OCI-M1 (cell line): ENCODE measurements at regions not wholly inside any gene's neighbourhood (a gene's known extent, or its start where the extent isn't known, plus 50 kb on each side); places are given as distances from the start of the nearest gene placed in this dataset.

Source experiments
- DNase-seq: peaks from one replicate; lab custom pipeline; 2025; lab: John Stamatoyannopoulos, UW

- no peak for DNase-seq
These were observed 151.4 kb upstream of the ETV3 start for GRCh38 chr1:157289424-157290105.

- DNase-seq = peak; percentile 72
These were observed 150.8 kb upstream of the ETV3 start for GRCh38 chr1:157288996-157289395.

DNA sequence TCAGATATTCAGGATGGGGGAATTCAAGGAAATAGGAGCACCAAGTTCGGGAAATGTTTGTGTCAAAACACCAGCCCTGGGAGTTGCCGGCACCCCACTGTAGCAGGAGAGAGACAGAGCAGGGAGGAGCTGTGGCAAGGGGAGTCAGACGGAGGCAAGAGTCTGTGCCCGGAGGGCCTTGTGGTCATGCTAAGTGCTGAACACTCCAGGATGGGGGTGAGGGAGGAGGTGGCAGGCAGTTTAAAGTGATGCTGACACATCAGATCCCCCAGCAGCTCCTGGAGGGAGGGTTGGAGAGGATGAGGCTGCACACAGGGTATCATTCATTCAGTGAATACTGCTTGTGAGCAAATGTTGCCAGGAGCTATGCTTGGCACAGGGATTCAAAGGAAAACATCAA, 150.3 kb upstream of the ETV3 start:
- no peak for DNase-seq

DNA sequence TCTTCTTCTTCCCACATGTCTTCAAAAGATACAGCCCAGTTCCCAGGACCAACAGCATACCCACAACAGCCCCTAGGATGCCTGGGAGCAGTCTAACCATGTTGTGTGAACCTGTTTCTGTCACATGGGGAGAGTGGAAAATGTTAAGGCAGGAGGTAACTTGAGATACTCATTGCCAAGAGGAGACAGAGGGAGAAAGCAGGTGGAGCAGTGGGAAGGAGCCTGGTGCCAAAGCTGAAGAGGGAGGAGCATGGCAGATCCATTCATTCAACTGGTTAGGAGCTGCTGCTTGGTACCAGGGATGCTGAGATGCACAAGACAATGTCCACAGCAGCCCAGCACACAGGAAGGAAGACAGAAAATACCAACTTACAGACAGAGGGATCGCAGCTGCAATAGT, 149.8 kb upstream of the ETV3 start:
- DNase-seq = no peak

DNA sequence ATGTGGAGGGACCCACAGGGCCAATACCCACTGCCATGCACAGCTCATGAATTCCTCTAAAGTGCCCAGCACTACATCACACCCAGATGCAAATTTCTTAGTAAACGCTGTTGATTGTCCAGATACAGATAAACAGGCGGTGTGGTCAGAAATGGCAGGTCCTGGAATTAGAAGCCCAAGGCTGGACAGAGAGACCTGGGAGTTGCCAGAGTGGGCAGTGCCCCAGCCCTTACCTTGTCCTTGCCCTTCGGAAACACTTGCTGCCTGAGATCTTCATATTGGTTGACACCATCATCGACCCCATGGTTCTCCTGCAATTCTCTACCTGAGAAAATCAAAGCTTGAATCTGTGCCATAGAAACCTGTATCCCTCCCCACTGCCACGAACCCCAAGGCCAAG, 149.3 kb upstream of the ETV3 start:
- no peak for DNase-seq

GRCh38 chr1:157286646-157287420, 148.6 kb upstream of the ETV3 start:
- DNase-seq = no peak

GRCh38 chr1:157286096-157286495, 147.9 kb upstream of the ETV3 start:
- DNase-seq = no peak

DNA sequence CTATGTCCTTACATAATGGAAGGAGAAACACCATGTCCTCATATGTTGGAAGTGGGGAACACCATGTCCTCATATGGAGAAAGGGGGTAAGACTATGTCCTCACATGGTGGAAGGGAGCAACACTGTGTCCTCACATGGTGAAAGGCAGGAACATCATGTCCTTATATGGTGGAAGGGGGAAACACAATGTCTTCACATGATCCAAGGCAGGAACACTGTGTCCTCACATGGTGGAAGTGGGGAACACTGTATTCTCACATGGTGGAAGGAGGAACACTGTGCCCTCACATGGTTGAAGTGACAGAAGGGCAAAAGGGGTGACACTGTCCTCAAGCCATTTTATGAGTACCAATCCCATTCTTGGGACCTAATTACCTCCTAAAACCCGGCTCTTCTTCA, 146.3 kb upstream of the ETV3 start:
- no peak for DNase-seq

- no peak for DNase-seq
These were observed 141.6 kb upstream of the ETV3 start for GRCh38 chr1:157279802-157280140.

GRCh38 chr1:157279138-157279801, 141.1 kb upstream of the ETV3 start:
- peak; percentile 76 for DNase-seq

DNA sequence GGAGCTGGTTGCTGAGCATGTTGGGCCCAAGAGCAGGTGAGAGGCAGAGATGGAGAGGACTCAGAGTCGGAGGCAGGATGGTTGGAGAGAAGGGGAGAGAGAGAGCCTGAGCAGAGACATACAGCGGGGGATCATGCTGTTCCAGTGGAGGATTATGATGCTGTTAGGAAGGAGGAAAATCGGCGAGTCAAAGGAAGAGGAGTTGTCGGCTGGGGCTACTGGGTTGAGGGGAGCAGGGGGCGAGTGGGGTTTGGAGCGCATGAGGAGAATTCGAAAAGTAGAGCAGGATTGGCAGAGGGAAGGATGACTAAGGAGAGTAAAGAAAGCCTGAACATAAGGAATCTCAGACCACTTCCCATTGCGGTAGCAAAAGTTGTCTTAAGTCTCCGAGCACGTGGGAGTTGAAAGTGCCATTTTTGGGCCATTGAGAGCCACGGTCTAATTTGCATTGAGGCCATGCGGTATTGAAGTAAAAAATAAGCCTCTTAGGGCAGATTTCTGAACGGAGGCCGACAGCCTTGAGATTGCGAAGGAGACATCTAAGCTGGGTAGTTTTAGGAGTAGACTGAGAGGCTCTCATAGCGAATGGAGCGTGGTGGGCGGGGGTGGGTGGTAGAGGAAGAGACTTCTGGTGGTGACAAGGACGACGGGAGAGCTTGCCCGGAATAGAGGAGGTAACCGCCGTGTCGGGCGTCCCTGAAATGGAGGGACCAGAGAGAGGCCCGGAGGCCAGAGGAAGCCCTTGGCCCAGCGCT, 140.4 kb upstream of the ETV3 start:
- no peak for DNase-seq

DNA sequence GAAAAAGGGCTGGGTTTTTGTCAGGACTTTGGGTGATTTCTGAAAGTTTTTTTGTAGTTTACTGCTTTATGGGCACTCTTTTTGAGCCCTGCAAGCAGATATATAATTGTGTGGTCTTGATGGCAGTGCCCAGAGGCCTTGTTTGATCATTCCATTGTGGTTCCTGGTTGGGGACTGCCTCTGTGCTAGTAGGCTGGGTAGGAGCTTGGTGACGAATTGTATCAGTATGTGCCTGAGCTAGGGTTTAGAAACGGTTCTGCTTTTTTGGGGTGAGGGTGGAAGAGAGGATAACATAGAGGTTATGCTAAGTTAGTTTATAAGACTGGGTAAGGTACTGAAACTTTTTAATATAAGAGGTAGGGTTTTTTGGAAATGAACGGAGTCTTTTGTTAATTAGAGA, 139.7 kb upstream of the ETV3 start:
- no peak for DNase-seq

GRCh38 chr1:157277281-157277680, 139.1 kb upstream of the ETV3 start:
- DNase-seq = no peak

DNA sequence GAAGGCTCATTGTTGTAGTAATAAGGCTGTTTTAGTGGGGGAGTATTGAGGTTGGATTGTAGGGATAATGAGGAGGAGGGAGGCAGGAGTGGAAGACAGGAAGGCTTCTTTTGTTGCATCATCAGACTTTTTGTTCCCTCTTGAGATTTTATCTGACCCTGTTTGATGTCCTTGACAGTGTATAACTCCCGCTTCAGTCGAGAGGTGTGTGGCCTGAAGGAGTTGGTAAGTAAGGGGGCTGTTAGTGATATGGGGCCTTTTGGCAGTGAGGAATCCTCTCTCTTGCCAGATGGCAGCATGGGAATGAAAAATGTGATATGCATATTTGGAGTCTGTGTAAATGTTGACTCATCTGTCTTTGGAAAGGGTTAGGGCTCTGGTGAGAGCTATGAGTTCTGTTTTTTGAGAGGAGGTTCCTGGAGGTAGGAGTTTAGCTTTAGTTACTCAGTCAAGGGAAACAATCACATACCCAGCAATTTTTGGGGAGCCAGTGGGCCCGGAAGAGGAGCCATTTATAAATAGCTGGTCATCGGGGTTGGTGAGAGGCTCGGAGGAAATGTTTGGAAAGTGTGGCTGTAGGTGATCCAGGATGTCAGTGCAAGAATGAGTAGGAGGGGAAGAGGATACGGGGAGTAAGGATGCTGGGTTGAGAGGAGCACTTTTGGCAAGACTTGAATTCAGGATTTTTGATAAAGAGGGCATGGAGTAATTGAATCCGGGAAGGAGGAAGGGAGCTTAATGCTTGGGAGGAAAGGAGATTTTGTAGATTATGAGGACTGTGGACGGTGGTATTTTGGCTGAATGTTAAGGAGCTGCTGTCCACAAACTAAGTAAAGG, 136.7 kb upstream of the ETV3 start:
- peak; percentile 78 for DNase-seq

DNA sequence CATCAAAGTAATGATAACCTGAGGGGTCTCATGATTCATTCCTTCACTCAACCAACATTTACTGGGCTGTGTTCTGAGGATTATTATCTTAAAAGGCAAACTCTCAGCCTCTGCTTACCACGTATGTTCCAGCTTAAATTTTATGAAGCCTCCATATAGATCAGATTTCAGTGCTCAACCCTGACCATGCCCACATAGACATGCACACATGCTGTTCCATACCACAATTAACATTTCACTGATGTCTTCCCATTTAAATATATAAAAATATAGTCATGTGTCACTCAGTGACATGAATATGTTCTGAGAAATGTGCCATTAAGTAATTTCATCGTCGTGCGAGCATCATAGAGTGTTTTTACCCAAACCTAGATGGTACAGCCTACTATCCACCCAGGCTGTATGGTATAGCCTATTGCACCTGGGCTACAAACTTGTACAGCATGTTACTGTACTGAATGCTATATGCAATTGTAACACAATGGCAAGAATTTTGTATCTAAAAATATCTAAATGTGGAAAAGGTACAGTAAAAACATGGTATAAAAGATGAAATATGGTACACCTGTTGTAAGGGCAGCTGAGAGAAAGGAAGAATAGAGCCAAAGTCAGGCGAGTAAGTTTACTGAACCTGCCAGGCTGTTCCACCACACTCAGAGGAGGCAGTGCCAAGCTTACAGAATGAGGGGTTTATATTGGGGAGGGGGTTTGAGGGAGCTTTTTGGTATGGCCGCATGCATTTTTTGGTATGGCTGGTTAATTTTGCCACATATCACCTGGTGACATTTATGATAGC, 134.7 kb upstream of the ETV3 start:
- DNase-seq = no peak

- DNase-seq = no peak
These were observed 134.1 kb upstream of the ETV3 start for GRCh38 chr1:157272264-157272663.

DNA sequence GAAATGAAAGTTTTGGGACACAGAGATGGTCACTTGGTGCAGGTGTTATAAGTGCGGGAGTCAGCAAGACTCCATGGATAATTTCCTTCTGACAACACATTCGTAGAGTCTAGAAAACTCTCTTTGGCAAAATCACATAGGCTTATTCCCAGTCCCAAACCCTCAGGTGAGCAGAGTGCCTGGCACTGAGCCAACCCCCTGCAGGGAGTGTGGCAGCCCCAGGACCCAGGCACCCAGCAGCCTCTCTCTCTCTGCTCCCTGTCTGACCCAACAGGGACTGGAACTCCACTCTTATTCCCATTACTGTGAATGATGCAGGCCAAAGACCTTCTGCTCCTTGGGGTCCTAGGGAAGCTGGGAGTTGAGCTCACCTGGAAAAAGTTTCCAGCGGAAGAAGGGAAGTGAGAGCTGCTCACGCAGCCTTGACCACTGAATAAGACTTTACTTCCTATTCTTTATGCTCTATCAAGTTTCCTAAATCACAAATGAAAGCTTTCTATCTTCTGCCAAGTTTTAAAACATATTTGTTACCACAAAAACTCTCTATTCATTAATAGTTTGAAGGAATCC, 132.6 kb upstream of the ETV3 start:
- DNase-seq = no peak

- no peak for DNase-seq
These were observed 131.6 kb upstream of the ETV3 start for GRCh38 chr1:157269656-157270375.

DNA sequence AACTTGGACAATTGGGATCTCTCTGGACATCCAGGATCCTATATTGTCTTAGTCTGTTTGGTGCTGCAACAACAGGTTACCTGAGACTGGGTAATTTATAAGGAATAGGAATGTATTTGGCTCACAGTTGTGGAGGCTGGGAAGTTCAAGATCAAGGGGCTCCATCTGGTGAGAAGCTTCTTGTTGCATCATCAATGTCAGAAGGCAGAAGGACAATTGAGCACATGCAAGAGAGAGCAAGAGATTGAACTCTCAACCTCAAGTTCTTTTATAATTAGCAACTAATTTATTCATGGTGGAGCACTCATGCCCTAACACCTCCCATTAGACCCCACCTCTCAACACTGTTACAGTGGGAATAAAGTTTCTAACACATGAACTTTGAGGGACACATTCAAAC, 124.7 kb upstream of the ETV3 start:
- DNase-seq = peak; percentile 32

DNA sequence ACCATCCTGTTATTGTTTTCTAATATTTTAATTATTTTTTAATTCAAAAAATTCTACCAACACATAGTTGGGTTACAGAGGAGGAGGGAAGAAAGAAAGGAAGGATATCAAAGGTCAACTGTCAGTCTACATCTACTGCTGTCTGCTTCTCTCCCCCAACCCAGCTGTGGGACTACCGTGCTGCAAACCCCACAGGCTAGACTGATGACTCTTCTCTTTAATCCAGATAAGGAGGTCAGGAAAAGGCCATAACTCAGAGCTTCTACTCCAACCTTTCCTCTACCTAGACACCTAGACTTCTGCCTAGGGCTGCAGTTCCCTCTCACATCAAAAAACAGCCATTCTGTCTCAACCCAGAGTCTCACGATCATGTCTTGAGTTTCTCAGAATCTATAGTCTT, 124.2 kb upstream of the ETV3 start:
- DNase-seq = peak; percentile 53
